ENCODE measurements at regions not wholly inside any gene's neighbourhood (a gene's known extent, or its start where the extent isn't known, plus 50 kb on each side); places are given as distances from the start of the nearest gene placed in this dataset.

DNA sequence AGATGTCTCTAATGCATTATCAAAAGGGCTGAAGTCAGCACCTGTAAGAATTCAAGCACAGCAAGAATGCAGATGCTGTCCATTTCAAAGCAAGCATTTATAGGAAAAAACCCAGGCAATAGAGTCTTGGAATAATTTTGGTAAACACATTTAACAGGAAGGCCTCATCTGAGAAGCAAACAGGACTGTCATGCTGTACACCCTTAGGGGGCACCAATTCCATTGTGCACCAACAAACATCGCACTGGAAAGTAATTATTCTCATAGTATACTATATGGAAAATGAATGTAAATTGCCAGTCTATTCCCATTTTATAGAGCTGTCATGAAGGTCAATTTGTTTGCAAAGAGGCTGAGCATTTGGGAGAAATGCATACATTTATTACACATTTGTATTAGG is 247.3 kb upstream of the SUCLG2 start:
- Mint-ChIP-seq H3K4me3 (no peak overlapping the region), H3K4me1 (no peaks in the 10 kb centered on the region), H3K9me3 (no peaks in the 10 kb centered on the region), H3K27ac (ENCODE audit: unreplicated experiment) (no peak overlapping the region), H3K27me3 (ENCODE audit: low read depth) (no peaks in the 10 kb centered on the region), H3K36me3 (ENCODE audit: low read depth) (no peaks in the 10 kb centered on the region)
- DNase-seq (ENCODE audit: low read depth, low spot score), result no peak
- TF ChIP-seq, protein P1, sequence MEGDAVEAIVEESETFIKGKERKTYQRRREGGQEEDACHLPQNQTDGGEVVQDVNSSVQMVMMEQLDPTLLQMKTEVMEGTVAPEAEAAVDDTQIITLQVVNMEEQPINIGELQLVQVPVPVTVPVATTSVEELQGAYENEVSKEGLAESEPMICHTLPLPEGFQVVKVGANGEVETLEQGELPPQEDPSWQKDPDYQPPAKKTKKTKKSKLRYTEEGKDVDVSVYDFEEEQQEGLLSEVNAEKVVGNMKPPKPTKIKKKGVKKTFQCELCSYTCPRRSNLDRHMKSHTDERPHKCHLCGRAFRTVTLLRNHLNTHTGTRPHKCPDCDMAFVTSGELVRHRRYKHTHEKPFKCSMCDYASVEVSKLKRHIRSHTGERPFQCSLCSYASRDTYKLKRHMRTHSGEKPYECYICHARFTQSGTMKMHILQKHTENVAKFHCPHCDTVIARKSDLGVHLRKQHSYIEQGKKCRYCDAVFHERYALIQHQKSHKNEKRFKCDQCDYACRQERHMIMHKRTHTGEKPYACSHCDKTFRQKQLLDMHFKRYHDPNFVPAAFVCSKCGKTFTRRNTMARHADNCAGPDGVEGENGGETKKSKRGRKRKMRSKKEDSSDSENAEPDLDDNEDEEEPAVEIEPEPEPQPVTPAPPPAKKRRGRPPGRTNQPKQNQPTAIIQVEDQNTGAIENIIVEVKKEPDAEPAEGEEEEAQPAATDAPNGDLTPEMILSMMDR (conservative IDR thresholded peaks at IDR 0.05), result peak; percentile 34

DNA sequence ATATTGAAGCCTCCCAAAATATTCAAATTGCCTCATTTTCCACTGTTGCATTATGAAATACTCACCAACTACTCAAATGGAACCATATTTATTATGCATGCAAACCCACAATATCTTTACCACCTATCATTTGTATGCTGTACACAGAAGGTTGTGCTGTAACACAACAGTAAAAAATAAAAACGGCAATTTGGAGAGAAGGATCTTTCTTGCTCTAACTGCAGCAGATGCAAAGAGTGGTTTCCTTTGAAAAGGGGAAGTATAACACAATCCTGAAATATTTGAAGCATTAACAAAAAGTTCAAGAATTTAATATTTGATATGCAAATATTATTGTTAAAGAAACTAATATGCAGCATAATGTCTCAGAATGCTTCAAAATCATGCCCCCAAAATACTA is 244.5 kb upstream of the SUCLG2 start:
- Mint-ChIP-seq H3K9me3 (no peaks in the 10 kb centered on the region), H3K36me3 (ENCODE audit: low read depth) (no peaks in the 10 kb centered on the region), H3K4me1 (no peaks in the 10 kb centered on the region), H3K27me3 (ENCODE audit: low read depth) (no peaks in the 10 kb centered on the region), H3K27ac (ENCODE audit: unreplicated experiment) (no peak overlapping the region), H3K4me3 (no peak overlapping the region)
- DNase-seq (ENCODE audit: low read depth, low spot score), result no peak
- TF ChIP-seq, protein P1 (conservative IDR thresholded peaks at IDR 0.05), result no peak

DNA sequence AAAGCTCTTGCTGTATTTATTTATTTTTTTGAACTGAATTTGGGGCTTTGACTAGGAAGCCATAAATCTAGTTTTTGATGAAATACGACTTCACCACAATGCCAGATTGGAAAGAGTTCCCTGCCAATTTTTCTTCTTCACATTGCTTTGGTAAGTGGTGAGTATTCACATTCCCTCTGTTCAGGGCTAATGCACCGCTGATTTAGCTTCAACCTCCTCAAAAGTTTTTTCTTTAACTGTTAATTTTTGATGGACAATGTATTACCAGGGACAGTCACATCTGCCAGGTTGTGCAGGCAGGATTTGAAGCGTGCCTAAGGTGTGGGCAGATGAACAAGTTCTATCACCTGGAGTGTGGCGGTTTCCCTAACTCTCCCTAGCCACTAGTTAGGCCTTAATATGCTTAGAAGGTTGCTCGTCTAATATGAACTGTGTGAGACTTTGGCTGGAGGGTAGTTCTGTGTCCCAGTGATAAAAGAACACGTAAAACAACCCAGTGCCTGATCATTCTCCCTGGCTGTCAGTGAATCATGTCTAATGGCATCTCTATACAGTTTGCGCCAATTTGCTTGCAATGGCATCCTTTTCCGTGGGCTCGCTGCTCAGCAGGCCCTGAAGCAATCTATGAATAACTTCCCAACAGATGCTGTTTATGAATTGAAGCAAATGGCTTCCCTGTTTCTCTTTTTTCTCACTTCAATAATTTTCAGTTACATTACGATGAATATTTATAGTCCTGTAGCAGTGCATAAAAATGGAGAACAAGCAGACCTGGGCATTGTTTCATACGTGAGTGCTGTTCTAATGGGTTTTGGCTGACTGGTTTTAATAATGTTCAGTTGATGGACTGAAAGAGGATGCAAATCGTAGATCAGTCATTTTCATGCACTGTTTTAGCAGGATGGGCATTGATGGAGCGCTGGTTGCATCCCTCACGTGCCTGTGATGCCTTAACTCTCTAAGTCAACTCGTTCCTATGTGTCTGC is 243.2 kb upstream of the SUCLG2 start:
- DNase-seq (ENCODE audit: low read depth, low spot score), result no peak
- TF ChIP-seq, protein P1 (conservative IDR thresholded peaks at IDR 0.05), result no peak
- no peaks in the 10 kb centered on the region for H3K36me3 Mint-ChIP-seq (ENCODE audit: low read depth)
- H3K4me3 Mint-ChIP-seq, result no peak overlapping the region
- no peaks in the 10 kb centered on the region for H3K4me1 Mint-ChIP-seq
- no peaks in the 10 kb centered on the region for H3K27me3 Mint-ChIP-seq (ENCODE audit: low read depth)
- H3K9me3 Mint-ChIP-seq, result no peaks in the 10 kb centered on the region
- no peak overlapping the region for H3K27ac Mint-ChIP-seq (ENCODE audit: unreplicated experiment)

DNA sequence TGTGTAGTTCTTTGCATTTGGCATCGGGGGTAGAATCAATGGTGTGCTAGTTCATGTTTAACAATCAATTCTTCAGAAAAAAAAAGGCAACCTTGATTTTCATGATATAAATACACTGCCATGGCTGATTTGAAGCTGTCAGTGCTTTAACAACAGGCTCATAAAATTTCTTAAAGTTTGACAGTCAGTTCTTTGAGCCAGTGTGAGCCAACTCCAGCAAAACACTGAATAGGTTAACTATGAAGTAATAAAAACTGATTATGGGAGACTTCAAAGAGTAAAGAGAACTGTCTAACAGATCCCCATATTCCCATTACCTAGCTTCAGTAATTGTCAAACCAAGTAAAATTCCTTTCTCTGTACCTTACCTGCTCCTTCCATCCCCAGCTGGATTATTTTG is 241.7 kb upstream of the SUCLG2 start:
- Mint-ChIP-seq H3K4me1 (no peaks in the 10 kb centered on the region), H3K27ac (ENCODE audit: unreplicated experiment) (no peak overlapping the region), H3K36me3 (ENCODE audit: low read depth) (no peaks in the 10 kb centered on the region), H3K4me3 (no peak overlapping the region), H3K9me3 (no peaks in the 10 kb centered on the region), H3K27me3 (ENCODE audit: low read depth) (no peaks in the 10 kb centered on the region)
- TF ChIP-seq, protein P1 (conservative IDR thresholded peaks at IDR 0.05), result no peak
- no peak for DNase-seq (ENCODE audit: low read depth, low spot score)

DNA sequence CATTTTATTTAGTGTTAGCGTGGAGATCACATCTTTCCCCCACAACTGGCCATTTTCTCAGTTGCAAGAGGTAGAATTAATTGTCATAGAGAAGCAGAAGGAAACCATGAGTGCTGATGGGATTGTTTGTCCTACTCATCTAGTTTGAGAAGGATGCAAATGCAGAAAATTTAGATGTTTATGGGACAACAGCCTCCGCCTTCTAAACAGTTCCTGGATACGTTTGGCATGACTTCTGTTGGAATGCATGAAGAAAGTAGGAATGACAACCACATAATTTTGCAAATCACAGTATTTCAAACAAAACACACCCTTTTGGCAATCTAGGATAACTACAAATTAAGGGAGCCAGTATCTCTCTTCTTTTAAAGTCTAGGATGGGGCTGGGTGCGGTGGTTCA is 240.1 kb upstream of the SUCLG2 start:
- no peak for DNase-seq (ENCODE audit: low read depth, low spot score)
- Mint-ChIP-seq H3K36me3 (ENCODE audit: low read depth) (no peaks in the 10 kb centered on the region), H3K27me3 (ENCODE audit: low read depth) (no peaks in the 10 kb centered on the region), H3K9me3 (no peaks in the 10 kb centered on the region), H3K27ac (ENCODE audit: unreplicated experiment) (no peak overlapping the region), H3K4me1 (no peaks in the 10 kb centered on the region), H3K4me3 (no peak overlapping the region)
- TF ChIP-seq, protein P1 (conservative IDR thresholded peaks at IDR 0.05), result no peak
